Neural progenitor cell (in vitro differentiated cells): ENCODE measurements at regions not wholly inside any gene's neighbourhood (a gene's known extent, or its start where the extent isn't known, plus 50 kb on each side); places are given as distances from the start of the nearest gene placed in this dataset.

Experiments used
- EZH2 ChIP-seq: fragments of 200-600 bp; sonication (generic); IDR thresholded peaks from 2 replicates; pipeline ENCODE4 v1.6.1; 2017; ENCODE audit warnings: antibody characterized with exemption, mild to moderate bottlenecking, moderate library complexity
- TF ChIP-seq, protein P1 (sequence below): fragments of 200-600 bp; sonication (generic); IDR thresholded peaks from 2 replicates; pipeline ENCODE4 v1.5.1; 2017; ENCODE audit warnings: antibody characterized with exemption, mild to moderate bottlenecking

DNA sequence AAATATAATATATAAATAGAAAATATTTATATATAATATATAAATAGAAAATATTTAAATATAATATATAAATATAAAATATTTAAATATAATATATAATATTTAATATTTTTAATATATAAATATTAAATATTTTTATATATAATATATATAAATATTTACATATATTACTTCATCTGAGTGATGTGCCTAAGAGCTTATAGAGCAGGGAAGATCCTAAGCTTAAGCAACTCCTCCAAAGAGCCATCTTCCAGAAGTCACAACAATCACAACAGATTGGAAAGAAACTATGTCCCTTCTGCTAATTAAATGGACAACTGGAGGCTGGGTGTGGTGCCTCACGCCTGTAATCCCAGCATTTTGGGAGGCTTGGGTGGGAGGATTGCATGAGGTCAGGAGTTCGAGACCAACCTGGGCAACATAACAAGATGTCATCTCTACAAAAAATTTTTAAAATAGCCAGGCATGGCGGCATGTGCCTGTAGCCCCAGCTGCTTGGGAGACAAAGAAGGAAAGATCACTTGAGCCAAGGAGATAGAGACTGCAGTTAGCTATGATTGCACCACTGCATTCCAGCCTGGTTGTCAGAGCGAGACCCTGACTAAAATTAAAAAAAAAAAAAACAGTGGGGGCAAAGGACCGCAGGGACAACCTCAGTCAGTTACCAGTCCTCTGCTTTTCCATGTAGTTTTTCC is 198.7 kb downstream of the SKIDA1 start:
- TF ChIP-seq, protein P1, sequence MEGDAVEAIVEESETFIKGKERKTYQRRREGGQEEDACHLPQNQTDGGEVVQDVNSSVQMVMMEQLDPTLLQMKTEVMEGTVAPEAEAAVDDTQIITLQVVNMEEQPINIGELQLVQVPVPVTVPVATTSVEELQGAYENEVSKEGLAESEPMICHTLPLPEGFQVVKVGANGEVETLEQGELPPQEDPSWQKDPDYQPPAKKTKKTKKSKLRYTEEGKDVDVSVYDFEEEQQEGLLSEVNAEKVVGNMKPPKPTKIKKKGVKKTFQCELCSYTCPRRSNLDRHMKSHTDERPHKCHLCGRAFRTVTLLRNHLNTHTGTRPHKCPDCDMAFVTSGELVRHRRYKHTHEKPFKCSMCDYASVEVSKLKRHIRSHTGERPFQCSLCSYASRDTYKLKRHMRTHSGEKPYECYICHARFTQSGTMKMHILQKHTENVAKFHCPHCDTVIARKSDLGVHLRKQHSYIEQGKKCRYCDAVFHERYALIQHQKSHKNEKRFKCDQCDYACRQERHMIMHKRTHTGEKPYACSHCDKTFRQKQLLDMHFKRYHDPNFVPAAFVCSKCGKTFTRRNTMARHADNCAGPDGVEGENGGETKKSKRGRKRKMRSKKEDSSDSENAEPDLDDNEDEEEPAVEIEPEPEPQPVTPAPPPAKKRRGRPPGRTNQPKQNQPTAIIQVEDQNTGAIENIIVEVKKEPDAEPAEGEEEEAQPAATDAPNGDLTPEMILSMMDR = no peak
- TF ChIP-seq EZH2 = no peak
